ENCODE measurements at regions not wholly inside any gene's neighbourhood (a gene's known extent, or its start where the extent isn't known, plus 50 kb on each side); places are given as distances from the start of the nearest gene placed in this dataset.

GRCh38 chr1:218659911-218660677 lies 315.0 kb downstream of the TGFB2 start:
- no peaks in the 10 kb centered on the region for H3K27me3 Mint-ChIP-seq (ENCODE audit: insufficient read depth, unreplicated experiment)
- no peaks in the 10 kb centered on the region for H3K36me3 Mint-ChIP-seq (ENCODE audit: insufficient read depth, unreplicated experiment)
- peaks cover 6% of the 10 kb centered on the region for H3K9me3 Mint-ChIP-seq (ENCODE audit: unreplicated experiment)
- CTCF ChIA-PET, result no interaction called here
- Histone ChIP-seq H3K27me3 (replicated peaks; ENCODE audit: control insufficient read depth, insufficient read depth, low read length) (no peaks in the 10 kb centered on the region), H3K9me3 (no peaks in the 10 kb centered on the region), H3K36me3 (ENCODE audit: control insufficient read depth, insufficient read depth, low read length) (no peaks in the 10 kb centered on the region), H3K4me3 (ENCODE audit: low read depth, low read length) (no peak overlapping the region), H3K4me1 (peaks cover 13% of the 10 kb centered on the region)
- POLR2A ChIA-PET, result no interaction called here
- no peak for TF ChIP-seq CTCF (IDR thresholded peaks at IDR 0.05; ENCODE audit: insufficient read depth in 1 of 2, low read depth in 1 of 2, low read length in 1 of 2, severe bottlenecking in 1 of 2, unreplicated experiment in 1 of 2)
- H3K4me1 Mint-ChIP-seq (ENCODE audit: low read depth, unreplicated experiment), result peaks cover 21% of the 10 kb centered on the region
- BruUV-seq (replicated peaks), result no TSS peak
- H3K4me3 Mint-ChIP-seq (ENCODE audit: unreplicated experiment), result no peak overlapping the region
- DNase-seq, result no peak
- intact Hi-C loops (cut with micrococcal nuclease; ENCODE audit: unreplicated experiment), result no loop called here
- peak overlapping the region; percentile 72 for H3K27ac Mint-ChIP-seq (ENCODE audit: unreplicated experiment)

- no peaks in the 10 kb centered on the region for H3K27me3 Mint-ChIP-seq (ENCODE audit: insufficient read depth, unreplicated experiment)
- peak overlapping the region; percentile 72 for H3K27ac Mint-ChIP-seq (ENCODE audit: unreplicated experiment)
Measured at GRCh38 chr1:218660678-218661053, 315.5 kb downstream of the TGFB2 start.

GRCh38 chr1:218661411-218661810 lies 316.3 kb downstream of the TGFB2 start:
- Mint-ChIP-seq H3K4me1 (ENCODE audit: low read depth, unreplicated experiment) (peaks cover 28% of the 10 kb centered on the region), H3K36me3 (ENCODE audit: insufficient read depth, unreplicated experiment) (no peaks in the 10 kb centered on the region), H3K4me3 (ENCODE audit: unreplicated experiment) (no peak overlapping the region), H3K27ac (ENCODE audit: unreplicated experiment) (no peak overlapping the region), H3K27me3 (ENCODE audit: insufficient read depth, unreplicated experiment) (no peaks in the 10 kb centered on the region), H3K9me3 (ENCODE audit: unreplicated experiment) (peaks cover 16% of the 10 kb centered on the region)
- H3K36me3 ChIP-seq (ENCODE audit: control insufficient read depth, insufficient read depth, low read length), result no peaks in the 10 kb centered on the region
- no peak for DNase-seq
- BruUV-seq (replicated peaks), result no TSS peak
- ChIA-PET POLR2A (no interaction called here), CTCF (no interaction called here)
- intact Hi-C loops (cut with micrococcal nuclease; ENCODE audit: unreplicated experiment), result no loop called here
- H3K4me1 ChIP-seq, result peaks cover 13% of the 10 kb centered on the region
- no peak overlapping the region for H3K4me3 ChIP-seq (ENCODE audit: low read depth, low read length)
- no peak for TF ChIP-seq CTCF (IDR thresholded peaks at IDR 0.05; ENCODE audit: insufficient read depth in 1 of 2, low read depth in 1 of 2, low read length in 1 of 2, severe bottlenecking in 1 of 2, unreplicated experiment in 1 of 2)
- no peaks in the 10 kb centered on the region for H3K9me3 ChIP-seq
- no peaks in the 10 kb centered on the region for H3K27me3 ChIP-seq (replicated peaks; ENCODE audit: control insufficient read depth, insufficient read depth, low read length)

More at GRCh38 chr1:218660678-218661053, 315.5 kb downstream of the TGFB2 start:
- ChIA-PET POLR2A (no interaction called here), CTCF (no interaction called here)
- no TSS peak for BruUV-seq (replicated peaks)
- Histone ChIP-seq H3K4me3 (ENCODE audit: low read depth, low read length) (no peak overlapping the region), H3K9me3 (no peaks in the 10 kb centered on the region), H3K4me1 (peaks cover 13% of the 10 kb centered on the region), H3K27me3 (replicated peaks; ENCODE audit: control insufficient read depth, insufficient read depth, low read length) (no peaks in the 10 kb centered on the region), H3K36me3 (ENCODE audit: control insufficient read depth, insufficient read depth, low read length) (no peaks in the 10 kb centered on the region)
- DNase-seq, result no peak
- Mint-ChIP-seq H3K4me1 (ENCODE audit: low read depth, unreplicated experiment) (peaks cover 26% of the 10 kb centered on the region), H3K36me3 (ENCODE audit: insufficient read depth, unreplicated experiment) (no peaks in the 10 kb centered on the region), H3K4me3 (ENCODE audit: unreplicated experiment) (no peak overlapping the region), H3K9me3 (ENCODE audit: unreplicated experiment) (peaks cover 12% of the 10 kb centered on the region)
- no peak for TF ChIP-seq CTCF (IDR thresholded peaks at IDR 0.05; ENCODE audit: insufficient read depth in 1 of 2, low read depth in 1 of 2, low read length in 1 of 2, severe bottlenecking in 1 of 2, unreplicated experiment in 1 of 2)
- intact Hi-C loops (cut with micrococcal nuclease; ENCODE audit: unreplicated experiment), result no loop called here
